ENCODE measurements at regions not wholly inside any gene's neighbourhood (a gene's known extent, or its start where the extent isn't known, plus 50 kb on each side); places are given as distances from the start of the nearest gene placed in this dataset.

DNA sequence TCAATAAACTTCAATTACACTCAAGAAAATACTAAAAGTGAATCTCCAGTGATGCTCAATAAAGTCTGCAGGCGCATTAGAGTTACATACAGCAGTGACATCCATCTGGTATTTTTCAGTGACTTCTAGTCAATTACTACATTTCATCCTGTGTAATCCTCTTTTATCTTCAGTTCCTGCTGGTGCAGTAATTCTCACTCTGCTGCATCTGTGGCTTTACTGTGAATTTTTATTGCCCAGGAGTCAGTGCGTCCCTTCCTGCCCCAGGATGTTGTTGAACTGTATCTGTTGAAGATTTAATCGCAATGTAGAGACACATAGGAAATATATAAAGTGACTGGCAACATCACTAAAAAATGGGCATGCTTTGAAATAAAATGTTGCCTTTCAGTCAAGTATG, 196.3 kb upstream of the TMTC4 start:
- no peaks in the 10 kb centered on the region for H4K20me1 ChIP-seq (replicated peaks; ENCODE audit: insufficient read depth)
- H3K9me2 ChIP-seq (ENCODE audit: insufficient read depth): peaks cover 7% of the 10 kb centered on the region
- H3K4me2 ChIP-seq: no peak overlapping the region
- ATAC-seq (no peak), DNase-seq (ENCODE audit: low spot score) (no peak)
- H3K27ac ChIP-seq (ENCODE audit: low read depth): no peak overlapping the region
- H3K27me3 ChIP-seq (ENCODE audit: insufficient read depth): no peaks in the 10 kb centered on the region
- no peaks in the 10 kb centered on the region for H3K4me1 Mint-ChIP-seq
- H3K36me3 Mint-ChIP-seq (ENCODE audit: low read depth): peaks cover 13% of the 10 kb centered on the region
- H2AFZ ChIP-seq: no peak overlapping the region
- peaks cover 2% of the 10 kb centered on the region; the same call in 1 of the 2 replicates for H3K36me3 ChIP-seq (ENCODE audit: insufficient read depth)
- H3K27ac Mint-ChIP-seq: no peak overlapping the region
- no peaks in the 10 kb centered on the region for H3K79me2 ChIP-seq (replicated peaks; ENCODE audit: insufficient read depth)
- no peaks in the 10 kb centered on the region for H3F3A ChIP-seq (replicated peaks; ENCODE audit: low read depth)
- no peaks in the 10 kb centered on the region for H3K27me3 Mint-ChIP-seq (ENCODE audit: insufficient read depth, low read depth, poor library complexity)
- H3K9me3 Mint-ChIP-seq: peaks cover 17% of the 10 kb centered on the region
- no peak for TF ChIP-seq EZH2phosphoT487 (IDR thresholded peaks at IDR 0.05; ENCODE audit: unreplicated experiment)
- TF ChIP-seq CREB1 (CRISPR knock-in tag; IDR thresholded peaks at IDR 0.05; ENCODE audit: low read depth): no peak
- no peak for TF ChIP-seq EZH2 (IDR thresholded peaks at IDR 0.05; ENCODE audit: low read depth, unreplicated experiment)
- TF ChIP-seq, protein P1, sequence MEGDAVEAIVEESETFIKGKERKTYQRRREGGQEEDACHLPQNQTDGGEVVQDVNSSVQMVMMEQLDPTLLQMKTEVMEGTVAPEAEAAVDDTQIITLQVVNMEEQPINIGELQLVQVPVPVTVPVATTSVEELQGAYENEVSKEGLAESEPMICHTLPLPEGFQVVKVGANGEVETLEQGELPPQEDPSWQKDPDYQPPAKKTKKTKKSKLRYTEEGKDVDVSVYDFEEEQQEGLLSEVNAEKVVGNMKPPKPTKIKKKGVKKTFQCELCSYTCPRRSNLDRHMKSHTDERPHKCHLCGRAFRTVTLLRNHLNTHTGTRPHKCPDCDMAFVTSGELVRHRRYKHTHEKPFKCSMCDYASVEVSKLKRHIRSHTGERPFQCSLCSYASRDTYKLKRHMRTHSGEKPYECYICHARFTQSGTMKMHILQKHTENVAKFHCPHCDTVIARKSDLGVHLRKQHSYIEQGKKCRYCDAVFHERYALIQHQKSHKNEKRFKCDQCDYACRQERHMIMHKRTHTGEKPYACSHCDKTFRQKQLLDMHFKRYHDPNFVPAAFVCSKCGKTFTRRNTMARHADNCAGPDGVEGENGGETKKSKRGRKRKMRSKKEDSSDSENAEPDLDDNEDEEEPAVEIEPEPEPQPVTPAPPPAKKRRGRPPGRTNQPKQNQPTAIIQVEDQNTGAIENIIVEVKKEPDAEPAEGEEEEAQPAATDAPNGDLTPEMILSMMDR (conservative IDR thresholded peaks at IDR 0.05; ENCODE audit: low read depth in 2 of 2): no peak
- TF ChIP-seq POLR2AphosphoS5 (IDR thresholded peaks at IDR 0.05; ENCODE audit: low read depth): no peak
- TF ChIP-seq ZNF114 (CRISPR knock-in tag; IDR thresholded peaks at IDR 0.05): no peak
- TF ChIP-seq, protein P2, sequence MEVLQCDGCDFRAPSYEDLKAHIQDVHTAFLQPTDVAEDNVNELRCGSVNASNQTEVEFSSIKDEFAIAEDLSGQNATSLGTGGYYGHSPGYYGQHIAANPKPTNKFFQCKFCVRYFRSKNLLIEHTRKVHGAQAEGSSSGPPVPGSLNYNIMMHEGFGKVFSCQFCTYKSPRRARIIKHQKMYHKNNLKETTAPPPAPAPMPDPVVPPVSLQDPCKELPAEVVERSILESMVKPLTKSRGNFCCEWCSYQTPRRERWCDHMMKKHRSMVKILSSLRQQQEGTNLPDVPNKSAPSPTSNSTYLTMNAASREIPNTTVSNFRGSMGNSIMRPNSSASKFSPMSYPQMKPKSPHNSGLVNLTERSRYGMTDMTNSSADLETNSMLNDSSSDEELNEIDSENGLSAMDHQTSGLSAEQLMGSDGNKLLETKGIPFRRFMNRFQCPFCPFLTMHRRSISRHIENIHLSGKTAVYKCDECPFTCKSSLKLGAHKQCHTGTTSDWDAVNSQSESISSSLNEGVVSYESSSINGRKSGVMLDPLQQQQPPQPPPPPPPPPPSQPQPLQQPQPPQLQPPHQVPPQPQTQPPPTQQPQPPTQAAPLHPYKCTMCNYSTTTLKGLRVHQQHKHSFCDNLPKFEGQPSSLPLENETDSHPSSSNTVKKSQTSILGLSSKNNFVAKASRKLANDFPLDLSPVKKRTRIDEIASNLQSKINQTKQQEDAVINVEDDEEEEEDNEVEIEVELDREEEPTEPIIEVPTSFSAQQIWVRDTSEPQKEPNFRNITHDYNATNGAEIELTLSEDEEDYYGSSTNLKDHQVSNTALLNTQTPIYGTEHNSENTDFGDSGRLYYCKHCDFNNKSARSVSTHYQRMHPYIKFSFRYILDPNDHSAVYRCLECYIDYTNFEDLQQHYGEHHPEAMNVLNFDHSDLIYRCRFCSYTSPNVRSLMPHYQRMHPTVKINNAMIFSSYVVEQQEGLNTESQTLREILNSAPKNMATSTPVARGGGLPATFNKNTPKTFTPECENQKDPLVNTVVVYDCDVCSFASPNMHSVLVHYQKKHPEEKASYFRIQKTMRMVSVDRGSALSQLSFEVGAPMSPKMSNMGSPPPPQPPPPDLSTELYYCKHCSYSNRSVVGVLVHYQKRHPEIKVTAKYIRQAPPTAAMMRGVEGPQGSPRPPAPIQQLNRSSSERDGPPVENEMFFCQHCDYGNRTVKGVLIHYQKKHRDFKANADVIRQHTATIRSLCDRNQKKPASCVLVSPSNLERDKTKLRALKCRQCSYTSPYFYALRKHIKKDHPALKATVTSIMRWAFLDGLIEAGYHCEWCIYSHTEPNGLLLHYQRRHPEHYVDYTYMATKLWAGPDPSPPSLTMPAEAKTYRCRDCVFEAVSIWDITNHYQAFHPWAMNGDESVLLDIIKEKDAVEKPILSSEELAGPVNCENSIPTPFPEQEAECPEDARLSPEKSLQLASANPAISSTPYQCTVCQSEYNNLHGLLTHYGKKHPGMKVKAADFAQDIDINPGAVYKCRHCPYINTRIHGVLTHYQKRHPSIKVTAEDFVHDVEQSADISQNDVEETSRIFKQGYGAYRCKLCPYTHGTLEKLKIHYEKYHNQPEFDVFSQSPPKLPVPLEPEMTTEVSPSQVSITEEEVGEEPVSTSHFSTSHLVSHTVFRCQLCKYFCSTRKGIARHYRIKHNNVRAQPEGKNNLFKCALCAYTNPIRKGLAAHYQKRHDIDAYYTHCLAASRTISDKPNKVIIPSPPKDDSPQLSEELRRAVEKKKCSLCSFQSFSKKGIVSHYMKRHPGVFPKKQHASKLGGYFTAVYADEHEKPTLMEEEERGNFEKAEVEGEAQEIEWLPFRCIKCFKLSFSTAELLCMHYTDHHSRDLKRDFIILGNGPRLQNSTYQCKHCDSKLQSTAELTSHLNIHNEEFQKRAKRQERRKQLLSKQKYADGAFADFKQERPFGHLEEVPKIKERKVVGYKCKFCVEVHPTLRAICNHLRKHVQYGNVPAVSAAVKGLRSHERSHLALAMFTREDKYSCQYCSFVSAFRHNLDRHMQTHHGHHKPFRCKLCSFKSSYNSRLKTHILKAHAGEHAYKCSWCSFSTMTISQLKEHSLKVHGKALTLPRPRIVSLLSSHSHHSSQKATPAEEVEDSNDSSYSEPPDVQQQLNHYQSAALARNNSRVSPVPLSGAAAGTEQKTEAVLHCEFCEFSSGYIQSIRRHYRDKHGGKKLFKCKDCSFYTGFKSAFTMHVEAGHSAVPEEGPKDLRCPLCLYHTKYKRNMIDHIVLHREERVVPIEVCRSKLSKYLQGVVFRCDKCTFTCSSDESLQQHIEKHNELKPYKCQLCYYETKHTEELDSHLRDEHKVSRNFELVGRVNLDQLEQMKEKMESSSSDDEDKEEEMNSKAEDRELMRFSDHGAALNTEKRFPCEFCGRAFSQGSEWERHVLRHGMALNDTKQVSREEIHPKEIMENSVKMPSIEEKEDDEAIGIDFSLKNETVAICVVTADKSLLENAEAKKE (CRISPR knock-in tag; IDR thresholded peaks at IDR 0.05): no peak
- no peak for TF ChIP-seq NANOG (IDR thresholded peaks at IDR 0.05; ENCODE audit: borderline replicate concordance)
- TF ChIP-seq JUNB (IDR thresholded peaks at IDR 0.05; ENCODE audit: unreplicated experiment): no peak
- TF ChIP-seq, protein P3, sequence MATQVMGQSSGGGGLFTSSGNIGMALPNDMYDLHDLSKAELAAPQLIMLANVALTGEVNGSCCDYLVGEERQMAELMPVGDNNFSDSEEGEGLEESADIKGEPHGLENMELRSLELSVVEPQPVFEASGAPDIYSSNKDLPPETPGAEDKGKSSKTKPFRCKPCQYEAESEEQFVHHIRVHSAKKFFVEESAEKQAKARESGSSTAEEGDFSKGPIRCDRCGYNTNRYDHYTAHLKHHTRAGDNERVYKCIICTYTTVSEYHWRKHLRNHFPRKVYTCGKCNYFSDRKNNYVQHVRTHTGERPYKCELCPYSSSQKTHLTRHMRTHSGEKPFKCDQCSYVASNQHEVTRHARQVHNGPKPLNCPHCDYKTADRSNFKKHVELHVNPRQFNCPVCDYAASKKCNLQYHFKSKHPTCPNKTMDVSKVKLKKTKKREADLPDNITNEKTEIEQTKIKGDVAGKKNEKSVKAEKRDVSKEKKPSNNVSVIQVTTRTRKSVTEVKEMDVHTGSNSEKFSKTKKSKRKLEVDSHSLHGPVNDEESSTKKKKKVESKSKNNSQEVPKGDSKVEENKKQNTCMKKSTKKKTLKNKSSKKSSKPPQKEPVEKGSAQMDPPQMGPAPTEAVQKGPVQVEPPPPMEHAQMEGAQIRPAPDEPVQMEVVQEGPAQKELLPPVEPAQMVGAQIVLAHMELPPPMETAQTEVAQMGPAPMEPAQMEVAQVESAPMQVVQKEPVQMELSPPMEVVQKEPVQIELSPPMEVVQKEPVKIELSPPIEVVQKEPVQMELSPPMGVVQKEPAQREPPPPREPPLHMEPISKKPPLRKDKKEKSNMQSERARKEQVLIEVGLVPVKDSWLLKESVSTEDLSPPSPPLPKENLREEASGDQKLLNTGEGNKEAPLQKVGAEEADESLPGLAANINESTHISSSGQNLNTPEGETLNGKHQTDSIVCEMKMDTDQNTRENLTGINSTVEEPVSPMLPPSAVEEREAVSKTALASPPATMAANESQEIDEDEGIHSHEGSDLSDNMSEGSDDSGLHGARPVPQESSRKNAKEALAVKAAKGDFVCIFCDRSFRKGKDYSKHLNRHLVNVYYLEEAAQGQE (IDR thresholded peaks at IDR 0.05; ENCODE audit: unreplicated experiment): no peak
- TF ChIP-seq STAT1 (IDR thresholded peaks at IDR 0.05; ENCODE audit: unreplicated experiment): no peak
- no peak for TF ChIP-seq ZNF331 (CRISPR knock-in tag; IDR thresholded peaks at IDR 0.05; ENCODE audit: low read depth)
- TF ChIP-seq, protein P4, sequence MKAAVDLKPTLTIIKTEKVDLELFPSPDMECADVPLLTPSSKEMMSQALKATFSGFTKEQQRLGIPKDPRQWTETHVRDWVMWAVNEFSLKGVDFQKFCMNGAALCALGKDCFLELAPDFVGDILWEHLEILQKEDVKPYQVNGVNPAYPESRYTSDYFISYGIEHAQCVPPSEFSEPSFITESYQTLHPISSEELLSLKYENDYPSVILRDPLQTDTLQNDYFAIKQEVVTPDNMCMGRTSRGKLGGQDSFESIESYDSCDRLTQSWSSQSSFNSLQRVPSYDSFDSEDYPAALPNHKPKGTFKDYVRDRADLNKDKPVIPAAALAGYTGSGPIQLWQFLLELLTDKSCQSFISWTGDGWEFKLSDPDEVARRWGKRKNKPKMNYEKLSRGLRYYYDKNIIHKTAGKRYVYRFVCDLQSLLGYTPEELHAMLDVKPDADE (IDR thresholded peaks at IDR 0.05): no peak
- no peaks in the 10 kb centered on the region for H3K4me1 ChIP-seq (ENCODE audit: insufficient read depth)
- H3K4me3 ChIP-seq: no peak overlapping the region
- no peak overlapping the region for H3K4me3 Mint-ChIP-seq

All from GM23338 (cell line).